GM21447 (cell line): ENCODE measurements at regions not wholly inside any gene's neighbourhood (a gene's known extent, or its start where the extent isn't known, plus 50 kb on each side); places are given as distances from the start of the nearest gene placed in this dataset.
"Not testable (repeated sequence)": the region's sequence is repeated elsewhere in the genome, so short reads cannot be mapped to it uniquely, and the experiment has no call there.

ENCODE experiments used
- ATAC-seq: cut with Tn5 transposase; IDR thresholded peaks from one replicate; pipeline ENCODE4 v1.9.1; 2021; ENCODE audit not compliant: unreplicated experiment

- ATAC-seq: no peak
Observed at GRCh38 chr13:22789027-22789593, 391.7 kb upstream of the SGCG start.

- no peak for ATAC-seq
Observed at GRCh38 chr13:22789916-22790315, 390.9 kb upstream of the SGCG start.

DNA sequence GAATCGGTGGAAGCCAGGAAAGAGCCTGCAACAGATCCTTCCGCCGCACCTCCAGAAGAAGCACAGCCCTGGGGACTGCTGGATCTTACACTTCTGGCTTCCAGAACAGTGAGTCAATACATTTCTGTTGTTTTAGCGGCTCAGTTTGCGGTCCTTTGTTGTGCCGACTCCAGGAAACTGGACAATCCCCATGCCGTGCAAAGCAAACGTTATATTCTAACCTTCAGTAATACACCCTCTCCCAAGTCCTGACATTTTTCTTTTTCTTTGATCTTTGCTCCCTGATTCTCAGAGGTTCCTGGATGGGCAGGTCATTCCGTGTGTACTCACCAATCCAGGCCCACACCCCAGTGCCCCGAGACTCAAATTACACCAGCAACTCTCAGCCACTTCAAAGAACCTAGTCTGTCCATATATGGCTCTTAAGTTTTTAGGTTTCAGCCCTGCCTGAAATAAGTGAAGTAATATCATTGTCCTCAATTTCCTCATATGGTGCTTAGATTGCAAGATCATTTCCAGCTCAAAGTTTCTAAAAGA, 387.1 kb upstream of the SGCG start:
- ATAC-seq: no peak

GRCh38 chr13:22800526-22801401, 380.0 kb upstream of the SGCG start:
- no peak for ATAC-seq

DNA sequence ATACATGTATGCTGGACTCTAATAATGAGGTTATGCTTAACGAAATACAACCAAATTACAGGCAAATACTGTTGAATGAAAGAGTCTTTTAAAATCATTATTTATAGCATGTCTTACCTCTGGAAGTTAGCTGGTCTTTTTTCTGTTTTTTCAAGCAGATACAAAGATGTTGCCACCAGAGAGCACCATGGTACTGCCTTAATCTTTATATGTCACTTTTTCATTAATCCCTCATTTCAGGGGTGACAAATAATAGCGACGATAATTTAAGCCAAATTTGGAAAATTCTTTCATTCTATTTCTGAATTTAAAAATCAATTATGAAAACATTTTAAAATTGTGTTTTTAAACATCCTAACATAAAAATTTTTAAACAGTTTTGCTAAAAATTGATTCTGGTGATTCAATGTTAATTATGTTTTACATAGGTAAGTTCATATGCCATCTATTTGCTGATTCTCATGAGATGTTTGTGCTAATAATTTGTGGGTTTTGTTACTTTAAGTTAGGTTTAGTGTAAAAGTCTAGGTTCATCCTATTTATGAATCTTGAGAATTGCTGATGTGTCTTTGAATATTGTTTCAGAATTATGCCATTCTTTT, 379.3 kb upstream of the SGCG start:
- ATAC-seq: no peak

DNA sequence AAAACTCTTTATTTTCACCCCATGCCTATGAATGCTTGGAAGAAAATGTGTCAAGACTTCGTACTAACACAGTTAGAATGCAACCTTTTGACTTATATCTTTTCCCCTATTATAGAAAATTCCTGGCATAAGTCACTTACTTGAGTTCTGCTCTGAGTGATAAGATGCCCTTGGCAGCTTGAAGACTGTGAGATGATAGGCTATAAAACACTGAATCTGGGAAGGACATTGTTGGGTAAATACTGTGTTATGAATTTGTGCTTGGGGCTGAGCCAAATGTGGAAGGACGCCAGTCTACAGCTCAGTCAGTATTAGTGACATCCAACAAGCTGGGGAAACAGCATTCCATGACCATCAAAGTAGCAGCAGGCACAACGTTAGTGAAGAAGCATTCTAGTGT, 368.0 kb upstream of the SGCG start:
- no peak for ATAC-seq

- ATAC-seq: not testable (repeated sequence)
Observed at GRCh38 chr13:22813531-22814377, 367.0 kb upstream of the SGCG start.

DNA sequence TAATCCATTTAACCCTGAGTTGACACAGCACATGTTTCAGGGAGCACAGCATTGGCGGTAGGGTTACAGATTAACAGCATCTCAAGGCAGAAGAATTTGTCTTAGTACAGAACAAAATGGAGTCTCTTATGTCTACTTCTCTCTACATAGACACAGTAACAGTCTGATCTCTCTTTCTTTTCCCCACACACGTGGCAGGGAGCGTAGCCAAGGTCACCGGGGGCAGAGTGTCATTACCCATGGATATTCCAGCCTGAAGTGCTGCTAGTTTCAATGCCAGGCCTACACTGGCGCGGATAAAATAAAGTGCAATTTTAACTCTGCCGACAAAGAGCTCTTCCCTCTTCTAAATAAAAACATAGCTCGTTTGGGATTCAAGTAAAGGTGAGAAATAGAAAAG, 366.3 kb upstream of the SGCG start:
- not testable (repeated sequence) for ATAC-seq

- ATAC-seq: no peak
Observed at GRCh38 chr13:22821589-22821988, 359.2 kb upstream of the SGCG start.

DNA sequence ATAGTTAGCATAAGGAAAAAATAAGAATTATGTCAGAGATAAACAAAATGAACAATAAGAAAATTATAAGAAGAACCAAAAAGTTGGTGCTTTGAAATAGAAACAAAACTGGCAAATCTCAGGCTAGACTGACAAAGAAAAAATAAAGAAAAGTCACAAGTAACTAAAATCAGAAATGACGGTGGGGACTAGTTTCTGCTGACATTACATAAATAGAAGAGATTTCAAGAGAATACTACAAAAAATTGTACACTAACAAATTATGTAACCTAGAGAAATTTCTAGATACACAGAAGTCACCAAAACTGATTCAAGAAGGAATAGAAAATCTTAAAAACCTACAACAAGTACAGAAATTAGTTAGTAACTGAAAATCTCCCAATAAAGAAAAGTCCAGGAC, 355.6 kb upstream of the SGCG start:
- ATAC-seq: no peak

- no peak for ATAC-seq
Observed at GRCh38 chr13:22828081-22828480, 352.7 kb upstream of the SGCG start.

- ATAC-seq: no peak
Observed at GRCh38 chr13:22836475-22836874, 344.3 kb upstream of the SGCG start.

GRCh38 chr13:22837980-22838647, 342.7 kb upstream of the SGCG start:
- no peak for ATAC-seq

GRCh38 chr13:22839603-22840530, 340.9 kb upstream of the SGCG start:
- no peak for ATAC-seq

- ATAC-seq: no peak
Observed at GRCh38 chr13:22846551-22846950, 334.2 kb upstream of the SGCG start.

GRCh38 chr13:22848539-22849052, 332.2 kb upstream of the SGCG start:
- ATAC-seq: no peak

GRCh38 chr13:22855926-22856325, 324.9 kb upstream of the SGCG start:
- ATAC-seq: no peak

GRCh38 chr13:22858980-22859379, 321.8 kb upstream of the SGCG start:
- not testable (repeated sequence) for ATAC-seq

- not testable (repeated sequence) for ATAC-seq
Observed at GRCh38 chr13:22859411-22859810, 321.4 kb upstream of the SGCG start.
